SK-N-SH treated with all-trans-retinoic acid at 6 μM for 48 hours (cell line): ENCODE measurements at regions not wholly inside any gene's neighbourhood (a gene's known extent, or its start where the extent isn't known, plus 50 kb on each side); places are given as distances from the start of the nearest gene placed in this dataset.
A peak's percentile ranks its signal among the peaks of the same experiment; 100 is the strongest.

Experiments
- ATAC-seq: fragments of 200-7000 bp; cut with Tn5 transposase; 3 replicates; pipeline ENCODE4 v1.9.1; 2020; ENCODE audit warnings: mild to moderate bottlenecking, moderate library complexity
- CSDC2 ChIP-seq: fragments of 250-450 bp; sonication (Bioruptor Pico); IDR thresholded peaks from 2 replicates; pipeline ENCODE4 v1.5.0; 2020; ENCODE audit warnings: mild to moderate bottlenecking, moderate library complexity
- ESRRG ChIP-seq: fragments of 250-450 bp; sonication (Bioruptor Pico); IDR thresholded peaks from 2 replicates; pipeline ENCODE4 v1.6.1; 2021; ENCODE audit warnings: mild to moderate bottlenecking
- GLIS3 ChIP-seq: fragments of 250-450 bp; sonication (Bioruptor Pico); IDR thresholded peaks from 2 replicates; pipeline ENCODE4 v1.5.0; 2020; ENCODE audit warnings: mild to moderate bottlenecking, moderate library complexity
- ISL1 ChIP-seq: fragments of 250-450 bp; sonication (Bioruptor Pico); IDR thresholded peaks from 2 replicates; pipeline ENCODE4 v2.1.2; 2022; ENCODE audit warnings: mild to moderate bottlenecking, moderate library complexity
- OSR1 ChIP-seq: fragments of 250-450 bp; sonication (Bioruptor Pico); IDR thresholded peaks from 2 replicates; pipeline ENCODE4 v1.8.0; 2022; ENCODE audit warnings: moderate library complexity, mild to moderate bottlenecking, inconsistent platforms
- PPARA ChIP-seq: fragments of 250-450 bp; sonication (Bioruptor Pico); IDR thresholded peaks from 2 replicates; pipeline ENCODE4 v1.5.0; 2020; ENCODE audit warnings: mild to moderate bottlenecking, borderline replicate concordance
- TCF4 ChIP-seq: fragments of 250-450 bp; sonication (Bioruptor Pico); IDR thresholded peaks from 2 replicates; pipeline ENCODE4 v1.8.0; 2021; ENCODE audit warnings: mild to moderate bottlenecking, moderate library complexity, borderline replicate concordance
- TOX ChIP-seq: fragments of 250-450 bp; sonication (Bioruptor Pico); IDR thresholded peaks from 2 replicates; pipeline ENCODE4 v1.8.0; 2021; ENCODE audit warnings: mild to moderate bottlenecking, moderate library complexity, borderline replicate concordance
- ZC3H10 ChIP-seq: fragments of 250-450 bp; sonication (Bioruptor Pico); IDR thresholded peaks from 2 replicates; pipeline ENCODE4 v1.5.1; 2021; ENCODE audit warnings: mild to moderate bottlenecking, moderate library complexity
- ZFP3 ChIP-seq: fragments of 250-450 bp; sonication (Bioruptor Pico); IDR thresholded peaks from 2 replicates; pipeline ENCODE4 v1.5.0; 2020; ENCODE audit warnings: mild to moderate bottlenecking, moderate library complexity
- ZFP30 ChIP-seq: fragments of 450-650 bp; formaldehyde crosslinking; IDR thresholded peaks from 2 replicates; pipeline ENCODE4 v1.5.0; 2022; ENCODE audit warnings: mild to moderate bottlenecking, moderate library complexity
- ZNF565 ChIP-seq: fragments of 450-650 bp; formaldehyde crosslinking; conservative IDR thresholded peaks from 2 replicates; pipeline ENCODE4 v1.5.0; 2020; ENCODE audit warnings: low read depth, mild to moderate bottlenecking, moderate library complexity
- ZNF70 ChIP-seq: fragments of 450-650 bp; formaldehyde crosslinking; IDR thresholded peaks from 2 replicates; pipeline ENCODE4 v1.5.0; 2020; ENCODE audit warnings: mild to moderate bottlenecking, moderate library complexity
- ZNF8 ChIP-seq: fragments of 450-650 bp; formaldehyde crosslinking; IDR thresholded peaks from 2 replicates; pipeline ENCODE4 v1.5.0; 2020; ENCODE audit warnings: mild to moderate bottlenecking, moderate library complexity
- TF ChIP-seq, protein P1 (sequence below): fragments of 250-450 bp; sonication (Bioruptor Pico); IDR thresholded peaks from 2 replicates; pipeline ENCODE4 v1.8.0; 2021; ENCODE audit warnings: low read depth, mild to moderate bottlenecking, moderate library complexity, borderline replicate concordance
- TF ChIP-seq, protein P2 (sequence below): fragments of 250-450 bp; sonication (Bioruptor Pico); IDR thresholded peaks from 2 replicates; pipeline ENCODE4 v1.5.1; 2021; ENCODE audit warnings: mild to moderate bottlenecking, moderate library complexity
- TF ChIP-seq, protein P3 (sequence below): fragments of 250-450 bp; sonication (Bioruptor Pico); IDR thresholded peaks from 2 replicates; pipeline ENCODE4 v1.5.0; 2020; ENCODE audit warnings: mild to moderate bottlenecking, moderate library complexity
- TF ChIP-seq, protein P4 (sequence below): fragments of 250-450 bp; sonication (Bioruptor Pico); IDR thresholded peaks from 2 replicates; pipeline ENCODE4 v1.5.1; 2020; ENCODE audit warnings: low read depth, mild to moderate bottlenecking, moderate library complexity
- TF ChIP-seq, protein P5 (sequence below): fragments of 250-450 bp; sonication (Bioruptor Pico); IDR thresholded peaks from 2 replicates; pipeline ENCODE4 v1.8.0; 2020; ENCODE audit warnings: mild to moderate bottlenecking, moderate library complexity, borderline replicate concordance

DNA sequence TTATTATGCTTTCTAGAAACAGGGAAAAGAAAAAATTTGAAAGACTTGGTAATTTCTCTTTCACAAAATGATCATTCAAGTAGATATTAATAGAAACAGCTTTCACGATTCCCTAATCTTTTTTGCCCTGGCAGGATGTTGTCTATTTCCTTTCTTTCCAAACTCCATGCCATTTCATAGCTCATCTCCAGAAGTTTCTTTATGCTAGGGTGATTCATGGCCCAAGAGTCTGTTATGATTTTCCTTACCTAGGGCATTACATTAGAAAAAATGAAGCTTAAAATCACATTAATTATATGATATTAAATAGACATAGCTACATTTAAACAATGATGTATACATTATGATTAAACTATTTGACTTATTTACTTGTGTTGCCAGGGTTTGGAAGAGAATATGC lies 762.1 kb downstream of the LTN1 start:
- TF ChIP-seq ISL1 (no peak), ZNF70 (CRISPR knock-in tag) (no peak), PPARA (CRISPR knock-in tag) (no peak), ZNF565 (CRISPR knock-in tag) (no peak), TOX (CRISPR knock-in tag) (no peak), CSDC2 (no peak), OSR1 (CRISPR knock-in tag) (no peak), ESRRG (no peak), ZFP3 (CRISPR knock-in tag) (no peak), ZNF8 (CRISPR knock-in tag) (no peak)
- TF ChIP-seq, protein P1, sequence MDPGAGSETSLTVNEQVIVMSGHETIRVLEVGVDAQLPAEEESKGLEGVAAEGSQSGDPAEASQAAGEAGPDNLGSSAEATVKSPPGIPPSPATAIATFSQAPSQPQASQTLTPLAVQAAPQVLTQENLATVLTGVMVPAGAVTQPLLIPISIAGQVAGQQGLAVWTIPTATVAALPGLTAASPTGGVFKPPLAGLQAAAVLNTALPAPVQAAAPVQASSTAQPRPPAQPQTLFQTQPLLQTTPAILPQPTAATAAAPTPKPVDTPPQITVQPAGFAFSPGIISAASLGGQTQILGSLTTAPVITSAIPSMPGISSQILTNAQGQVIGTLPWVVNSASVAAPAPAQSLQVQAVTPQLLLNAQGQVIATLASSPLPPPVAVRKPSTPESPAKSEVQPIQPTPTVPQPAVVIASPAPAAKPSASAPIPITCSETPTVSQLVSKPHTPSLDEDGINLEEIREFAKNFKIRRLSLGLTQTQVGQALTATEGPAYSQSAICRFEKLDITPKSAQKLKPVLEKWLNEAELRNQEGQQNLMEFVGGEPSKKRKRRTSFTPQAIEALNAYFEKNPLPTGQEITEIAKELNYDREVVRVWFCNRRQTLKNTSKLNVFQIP (CRISPR knock-in tag): no peak
- TF ChIP-seq, protein P2, sequence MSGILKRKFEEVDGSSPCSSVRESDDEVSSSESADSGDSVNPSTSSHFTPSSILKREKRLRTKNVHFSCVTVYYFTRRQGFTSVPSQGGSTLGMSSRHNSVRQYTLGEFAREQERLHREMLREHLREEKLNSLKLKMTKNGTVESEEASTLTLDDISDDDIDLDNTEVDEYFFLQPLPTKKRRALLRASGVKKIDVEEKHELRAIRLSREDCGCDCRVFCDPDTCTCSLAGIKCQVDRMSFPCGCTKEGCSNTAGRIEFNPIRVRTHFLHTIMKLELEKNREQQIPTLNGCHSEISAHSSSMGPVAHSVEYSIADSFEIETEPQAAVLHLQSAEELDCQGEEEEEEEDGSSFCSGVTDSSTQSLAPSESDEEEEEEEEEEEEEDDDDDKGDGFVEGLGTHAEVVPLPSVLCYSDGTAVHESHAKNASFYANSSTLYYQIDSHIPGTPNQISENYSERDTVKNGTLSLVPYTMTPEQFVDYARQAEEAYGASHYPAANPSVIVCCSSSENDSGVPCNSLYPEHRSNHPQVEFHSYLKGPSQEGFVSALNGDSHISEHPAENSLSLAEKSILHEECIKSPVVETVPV: no peak
- peak; percentile 58; the same call in 2 of the 3 replicates for ATAC-seq

DNA sequence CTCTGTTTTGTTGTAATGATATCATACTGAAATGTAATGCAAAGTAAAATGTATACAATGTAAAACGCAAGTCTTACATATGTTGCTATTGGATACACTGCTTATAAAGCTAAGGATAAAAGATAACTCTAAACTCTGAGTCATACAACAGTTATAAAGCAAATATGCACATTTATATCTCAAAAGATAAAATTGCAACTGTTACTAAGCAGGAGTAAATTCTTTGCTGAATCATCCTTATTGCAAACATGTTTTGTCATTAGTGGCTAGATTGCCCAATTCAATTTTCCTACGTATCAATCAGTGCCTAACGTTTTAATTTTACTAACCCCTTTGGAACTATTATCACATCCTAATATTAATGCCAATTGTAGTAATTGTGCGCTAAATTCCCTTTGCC lies 762.9 kb downstream of the LTN1 start:
- peak; percentile 94 for TF ChIP-seq ISL1
- TF ChIP-seq, protein P1 (CRISPR knock-in tag): no peak; the same call in 1 of the 2 replicates
- TF ChIP-seq, protein P3, sequence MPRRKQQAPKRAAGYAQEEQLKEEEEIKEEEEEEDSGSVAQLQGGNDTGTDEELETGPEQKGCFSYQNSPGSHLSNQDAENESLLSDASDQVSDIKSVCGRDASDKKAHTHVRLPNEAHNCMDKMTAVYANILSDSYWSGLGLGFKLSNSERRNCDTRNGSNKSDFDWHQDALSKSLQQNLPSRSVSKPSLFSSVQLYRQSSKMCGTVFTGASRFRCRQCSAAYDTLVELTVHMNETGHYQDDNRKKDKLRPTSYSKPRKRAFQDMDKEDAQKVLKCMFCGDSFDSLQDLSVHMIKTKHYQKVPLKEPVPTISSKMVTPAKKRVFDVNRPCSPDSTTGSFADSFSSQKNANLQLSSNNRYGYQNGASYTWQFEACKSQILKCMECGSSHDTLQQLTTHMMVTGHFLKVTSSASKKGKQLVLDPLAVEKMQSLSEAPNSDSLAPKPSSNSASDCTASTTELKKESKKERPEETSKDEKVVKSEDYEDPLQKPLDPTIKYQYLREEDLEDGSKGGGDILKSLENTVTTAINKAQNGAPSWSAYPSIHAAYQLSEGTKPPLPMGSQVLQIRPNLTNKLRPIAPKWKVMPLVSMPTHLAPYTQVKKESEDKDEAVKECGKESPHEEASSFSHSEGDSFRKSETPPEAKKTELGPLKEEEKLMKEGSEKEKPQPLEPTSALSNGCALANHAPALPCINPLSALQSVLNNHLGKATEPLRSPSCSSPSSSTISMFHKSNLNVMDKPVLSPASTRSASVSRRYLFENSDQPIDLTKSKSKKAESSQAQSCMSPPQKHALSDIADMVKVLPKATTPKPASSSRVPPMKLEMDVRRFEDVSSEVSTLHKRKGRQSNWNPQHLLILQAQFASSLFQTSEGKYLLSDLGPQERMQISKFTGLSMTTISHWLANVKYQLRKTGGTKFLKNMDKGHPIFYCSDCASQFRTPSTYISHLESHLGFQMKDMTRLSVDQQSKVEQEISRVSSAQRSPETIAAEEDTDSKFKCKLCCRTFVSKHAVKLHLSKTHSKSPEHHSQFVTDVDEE (CRISPR knock-in tag): no peak
- TF ChIP-seq, protein P4, sequence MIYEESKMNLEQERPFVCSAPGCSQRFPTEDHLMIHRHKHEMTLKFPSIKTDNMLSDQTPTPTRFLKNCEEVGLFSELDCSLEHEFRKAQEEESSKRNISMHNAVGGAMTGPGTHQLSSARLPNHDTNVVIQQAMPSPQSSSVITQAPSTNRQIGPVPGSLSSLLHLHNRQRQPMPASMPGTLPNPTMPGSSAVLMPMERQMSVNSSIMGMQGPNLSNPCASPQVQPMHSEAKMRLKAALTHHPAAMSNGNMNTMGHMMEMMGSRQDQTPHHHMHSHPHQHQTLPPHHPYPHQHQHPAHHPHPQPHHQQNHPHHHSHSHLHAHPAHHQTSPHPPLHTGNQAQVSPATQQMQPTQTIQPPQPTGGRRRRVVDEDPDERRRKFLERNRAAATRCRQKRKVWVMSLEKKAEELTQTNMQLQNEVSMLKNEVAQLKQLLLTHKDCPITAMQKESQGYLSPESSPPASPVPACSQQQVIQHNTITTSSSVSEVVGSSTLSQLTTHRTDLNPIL (CRISPR knock-in tag): 0 out of 2 replicates have a peak, but pooled peaks have one; percentile 24
- no peak for TF ChIP-seq ZFP30 (CRISPR knock-in tag)
- TF ChIP-seq ZC3H10 (CRISPR knock-in tag): 0 out of 2 replicates have a peak, but pooled peaks have one; percentile 19
- TF ChIP-seq GLIS3 (CRISPR knock-in tag): no peak
- TF ChIP-seq, protein P5, sequence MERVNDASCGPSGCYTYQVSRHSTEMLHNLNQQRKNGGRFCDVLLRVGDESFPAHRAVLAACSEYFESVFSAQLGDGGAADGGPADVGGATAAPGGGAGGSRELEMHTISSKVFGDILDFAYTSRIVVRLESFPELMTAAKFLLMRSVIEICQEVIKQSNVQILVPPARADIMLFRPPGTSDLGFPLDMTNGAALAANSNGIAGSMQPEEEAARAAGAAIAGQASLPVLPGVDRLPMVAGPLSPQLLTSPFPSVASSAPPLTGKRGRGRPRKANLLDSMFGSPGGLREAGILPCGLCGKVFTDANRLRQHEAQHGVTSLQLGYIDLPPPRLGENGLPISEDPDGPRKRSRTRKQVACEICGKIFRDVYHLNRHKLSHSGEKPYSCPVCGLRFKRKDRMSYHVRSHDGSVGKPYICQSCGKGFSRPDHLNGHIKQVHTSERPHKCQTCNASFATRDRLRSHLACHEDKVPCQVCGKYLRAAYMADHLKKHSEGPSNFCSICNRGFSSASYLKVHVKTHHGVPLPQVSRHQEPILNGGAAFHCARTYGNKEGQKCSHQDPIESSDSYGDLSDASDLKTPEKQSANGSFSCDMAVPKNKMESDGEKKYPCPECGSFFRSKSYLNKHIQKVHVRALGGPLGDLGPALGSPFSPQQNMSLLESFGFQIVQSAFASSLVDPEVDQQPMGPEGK (CRISPR knock-in tag): peak; percentile 36; the same call in 1 of the 2 replicates
- TF ChIP-seq TOX (CRISPR knock-in tag): 0 out of 2 replicates have a peak, but pooled peaks have one; percentile 17
- ATAC-seq: peak; percentile 93

DNA sequence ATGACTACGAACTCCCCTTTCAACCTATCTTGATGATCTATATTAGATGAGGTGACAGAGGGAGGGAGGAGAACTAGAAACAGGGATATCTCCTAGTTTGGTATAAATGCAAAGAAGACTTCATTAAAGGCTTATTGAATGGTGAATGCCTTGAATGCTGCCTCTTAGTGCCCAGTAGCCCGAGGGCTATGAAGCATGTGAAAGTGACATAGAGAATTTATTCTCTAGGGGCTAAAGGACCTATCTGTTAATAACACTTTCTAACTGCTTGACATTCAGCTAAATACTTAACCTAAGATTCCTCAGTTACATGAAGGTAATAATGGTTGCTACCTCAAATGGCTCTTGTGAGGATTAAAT lies 764.1 kb downstream of the LTN1 start:
- TF ChIP-seq TOX (CRISPR knock-in tag): no peak
- TF ChIP-seq TCF4 (CRISPR knock-in tag): no peak
- TF ChIP-seq, protein P3 (CRISPR knock-in tag): no peak
- no peak for TF ChIP-seq ESRRG
- no peak for TF ChIP-seq ZFP3 (CRISPR knock-in tag)
- no peak for ATAC-seq
